ENCODE measurements at regions not wholly inside any gene's neighbourhood (a gene's known extent, or its start where the extent isn't known, plus 50 kb on each side); places are given as distances from the start of the nearest gene placed in this dataset.

- DNase-seq (no peak), ATAC-seq (no peak)
- H3K27me3 Mint-ChIP-seq, result no peaks in the 10 kb centered on the region
- no peak overlapping the region for H3K4me3 Mint-ChIP-seq
- H3K9me3 ChIP-seq (ENCODE audit: control insufficient read depth, low read length, poor library complexity, severe bottlenecking), result no peaks in the 10 kb centered on the region
- no peak overlapping the region for H3K27ac Mint-ChIP-seq
- no peaks in the 10 kb centered on the region for H3K36me3 Mint-ChIP-seq (ENCODE audit: low read depth)
- H3K4me1 Mint-ChIP-seq, result no peaks in the 10 kb centered on the region
Measured at GRCh38 chr20:16124911-16125776, 448.1 kb downstream of the KIF16B start.

DNA sequence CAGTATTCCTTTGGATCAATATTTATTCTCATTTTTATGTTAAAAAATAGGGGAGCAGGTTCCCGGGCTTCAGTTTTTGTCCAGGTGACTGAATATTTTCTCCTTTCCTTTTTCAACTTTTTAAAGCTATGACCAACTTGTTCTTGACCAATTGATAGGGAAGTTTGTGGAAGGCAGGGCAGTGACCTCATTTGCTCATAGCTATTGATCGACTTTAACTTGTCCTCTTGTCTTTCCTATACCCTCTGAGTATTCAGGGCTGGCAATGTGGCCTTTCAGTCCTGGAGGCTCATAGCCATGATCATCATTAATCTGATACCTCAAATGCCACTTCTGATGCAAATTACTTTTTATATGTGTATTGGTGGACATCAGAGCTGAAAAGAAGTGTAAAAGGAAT, 448.8 kb downstream of the KIF16B start:
- DNase-seq (no peak), ATAC-seq (no peak)
- no peaks in the 10 kb centered on the region for H3K4me1 Mint-ChIP-seq

GRCh38 chr20:16123623-16124022, 449.6 kb downstream of the KIF16B start:
- Mint-ChIP-seq H3K36me3 (ENCODE audit: low read depth) (no peaks in the 10 kb centered on the region), H3K27me3 (no peaks in the 10 kb centered on the region), H3K4me3 (no peak overlapping the region), H3K4me1 (no peaks in the 10 kb centered on the region), H3K27ac (no peak overlapping the region)
- DNase-seq (no peak), ATAC-seq (no peak)
- no peaks in the 10 kb centered on the region for H3K9me3 ChIP-seq (ENCODE audit: control insufficient read depth, low read length, poor library complexity, severe bottlenecking)

More for the DNA sequence above, 448.8 kb downstream of the KIF16B start:
- Mint-ChIP-seq H3K27ac (no peak overlapping the region), H3K4me3 (no peak overlapping the region), H3K27me3 (no peaks in the 10 kb centered on the region), H3K36me3 (ENCODE audit: low read depth) (no peaks in the 10 kb centered on the region)
- H3K9me3 ChIP-seq (ENCODE audit: control insufficient read depth, low read length, poor library complexity, severe bottlenecking), result no peaks in the 10 kb centered on the region

DNA sequence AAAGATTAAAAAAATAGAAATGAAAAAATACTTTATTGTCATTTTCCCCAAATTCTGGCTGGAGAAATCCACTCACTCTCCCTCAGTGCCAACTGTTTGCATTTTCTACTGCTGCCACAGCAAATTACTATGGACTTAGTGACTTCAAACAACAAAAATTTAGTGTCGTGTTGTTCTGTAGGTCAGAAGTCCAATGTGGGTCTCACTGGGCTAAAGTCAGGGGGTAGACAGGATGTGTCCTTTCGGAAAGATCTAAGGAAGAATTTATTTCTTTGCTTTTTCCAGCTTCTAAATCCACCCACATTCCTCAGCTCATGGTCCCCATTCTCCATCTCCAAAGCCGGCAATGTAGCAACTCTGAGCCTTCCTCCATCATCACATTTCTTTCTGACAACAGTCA, 453.3 kb downstream of the KIF16B start:
- no peak for ATAC-seq
- Mint-ChIP-seq H3K27me3 (no peaks in the 10 kb centered on the region), H3K36me3 (ENCODE audit: low read depth) (no peaks in the 10 kb centered on the region), H3K4me1 (no peaks in the 10 kb centered on the region), H3K27ac (no peak overlapping the region), H3K4me3 (no peak overlapping the region)
- H3K9me3 ChIP-seq (ENCODE audit: control insufficient read depth, low read length, poor library complexity, severe bottlenecking), result no peaks in the 10 kb centered on the region
- DNase-seq, result no peak

DNA sequence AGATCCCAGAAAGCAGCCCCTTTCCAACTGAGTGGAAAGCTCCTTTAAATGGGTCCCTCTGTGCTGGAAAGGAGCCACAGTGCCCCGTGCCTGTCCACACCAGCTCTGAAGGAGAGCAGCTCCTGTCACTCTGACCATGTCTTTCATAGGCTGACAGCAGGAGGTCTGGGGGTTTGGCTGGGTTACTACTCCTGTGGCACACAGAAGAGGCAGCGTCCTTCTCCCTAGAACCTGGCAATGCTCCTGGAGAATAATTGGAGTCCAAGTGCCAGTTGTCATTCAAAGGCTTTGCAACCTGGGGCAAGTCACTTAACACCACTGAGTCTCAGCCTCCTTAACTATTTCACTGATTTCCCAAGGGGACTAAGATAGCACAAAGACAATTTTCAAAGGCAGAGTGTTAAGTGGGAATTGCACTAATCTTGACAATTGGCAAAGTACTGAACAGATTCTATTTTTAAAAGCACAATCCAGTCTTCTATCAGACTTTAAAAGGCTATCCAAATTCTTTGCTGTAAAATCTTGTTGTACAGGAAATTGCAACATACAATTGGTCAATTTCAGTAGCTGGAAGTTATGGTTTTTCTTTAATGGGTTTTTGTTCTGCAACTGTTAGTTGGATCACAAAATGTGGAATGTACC, 457.2 kb downstream of the KIF16B start:
- no peak for ATAC-seq
- Mint-ChIP-seq H3K27me3 (no peaks in the 10 kb centered on the region), H3K27ac (no peak overlapping the region)

GRCh38 chr20:16113736-16114135, 459.5 kb downstream of the KIF16B start:
- Mint-ChIP-seq H3K4me1 (no peaks in the 10 kb centered on the region), H3K27ac (no peak overlapping the region), H3K27me3 (no peaks in the 10 kb centered on the region)

More for the DNA sequence above, 457.2 kb downstream of the KIF16B start:
- Mint-ChIP-seq H3K4me1 (no peaks in the 10 kb centered on the region), H3K4me3 (no peak overlapping the region), H3K36me3 (ENCODE audit: low read depth) (no peaks in the 10 kb centered on the region)
- H3K9me3 ChIP-seq (ENCODE audit: control insufficient read depth, low read length, poor library complexity, severe bottlenecking), result no peaks in the 10 kb centered on the region
- no peak for DNase-seq

DNA sequence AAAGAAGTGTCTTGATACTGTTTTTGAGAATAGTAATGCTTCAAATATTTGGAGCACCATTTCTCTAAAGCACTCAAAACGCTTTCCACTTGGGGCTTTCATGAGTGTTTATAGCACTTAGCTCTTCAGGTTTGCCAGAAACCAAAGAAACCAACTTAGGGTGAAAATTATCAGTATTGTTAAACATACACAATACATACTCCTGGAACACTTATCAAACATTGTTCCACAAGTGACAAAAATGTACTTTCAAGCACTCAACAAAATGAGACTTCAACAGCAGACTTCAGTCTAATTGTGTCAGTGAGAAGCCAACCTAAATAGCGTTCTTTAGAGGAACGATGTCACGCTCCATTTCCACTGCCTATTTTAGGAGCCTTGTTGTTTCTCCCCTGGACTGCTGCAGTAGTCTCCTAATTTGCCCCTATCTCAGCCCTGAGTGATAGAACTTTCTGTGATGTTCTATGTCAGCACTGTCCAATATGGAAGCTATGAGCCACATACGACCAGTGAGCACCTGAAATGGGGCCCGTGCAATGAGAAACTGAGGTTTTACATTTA, 461.3 kb downstream of the KIF16B start:
- no peak overlapping the region for H3K4me3 Mint-ChIP-seq
- no peaks in the 10 kb centered on the region for H3K27me3 Mint-ChIP-seq
- H3K27ac Mint-ChIP-seq, result no peak overlapping the region
- no peaks in the 10 kb centered on the region for H3K36me3 Mint-ChIP-seq (ENCODE audit: low read depth)
- peaks cover 3% of the 10 kb centered on the region for H3K9me3 ChIP-seq (ENCODE audit: control insufficient read depth, low read length, poor library complexity, severe bottlenecking)
- ATAC-seq (no peak), DNase-seq (no peak)
- H3K4me1 Mint-ChIP-seq, result no peaks in the 10 kb centered on the region

More at GRCh38 chr20:16113736-16114135, 459.5 kb downstream of the KIF16B start:
- DNase-seq (no peak), ATAC-seq (no peak)
- peaks cover 3% of the 10 kb centered on the region for H3K9me3 ChIP-seq (ENCODE audit: control insufficient read depth, low read length, poor library complexity, severe bottlenecking)
- Mint-ChIP-seq H3K36me3 (ENCODE audit: low read depth) (no peaks in the 10 kb centered on the region), H3K4me3 (no peak overlapping the region)

- Mint-ChIP-seq H3K4me1 (no peaks in the 10 kb centered on the region), H3K36me3 (ENCODE audit: low read depth) (no peaks in the 10 kb centered on the region), H3K4me3 (no peak overlapping the region), H3K27me3 (no peaks in the 10 kb centered on the region), H3K27ac (no peak overlapping the region)
- DNase-seq (no peak), ATAC-seq (no peak)
- peaks cover 3% of the 10 kb centered on the region for H3K9me3 ChIP-seq (ENCODE audit: control insufficient read depth, low read length, poor library complexity, severe bottlenecking)
Measured at GRCh38 chr20:16111172-16111832, 461.9 kb downstream of the KIF16B start.

- peaks cover 3% of the 10 kb centered on the region for H3K9me3 ChIP-seq (ENCODE audit: control insufficient read depth, low read length, poor library complexity, severe bottlenecking)
- no peak for ATAC-seq
- Mint-ChIP-seq H3K4me1 (no peaks in the 10 kb centered on the region), H3K27me3 (no peaks in the 10 kb centered on the region), H3K4me3 (no peak overlapping the region), H3K27ac (no peak overlapping the region), H3K36me3 (ENCODE audit: low read depth) (no peaks in the 10 kb centered on the region)
- DNase-seq, result no peak
Measured at GRCh38 chr20:16107172-16107870, 465.9 kb downstream of the KIF16B start.

DNA sequence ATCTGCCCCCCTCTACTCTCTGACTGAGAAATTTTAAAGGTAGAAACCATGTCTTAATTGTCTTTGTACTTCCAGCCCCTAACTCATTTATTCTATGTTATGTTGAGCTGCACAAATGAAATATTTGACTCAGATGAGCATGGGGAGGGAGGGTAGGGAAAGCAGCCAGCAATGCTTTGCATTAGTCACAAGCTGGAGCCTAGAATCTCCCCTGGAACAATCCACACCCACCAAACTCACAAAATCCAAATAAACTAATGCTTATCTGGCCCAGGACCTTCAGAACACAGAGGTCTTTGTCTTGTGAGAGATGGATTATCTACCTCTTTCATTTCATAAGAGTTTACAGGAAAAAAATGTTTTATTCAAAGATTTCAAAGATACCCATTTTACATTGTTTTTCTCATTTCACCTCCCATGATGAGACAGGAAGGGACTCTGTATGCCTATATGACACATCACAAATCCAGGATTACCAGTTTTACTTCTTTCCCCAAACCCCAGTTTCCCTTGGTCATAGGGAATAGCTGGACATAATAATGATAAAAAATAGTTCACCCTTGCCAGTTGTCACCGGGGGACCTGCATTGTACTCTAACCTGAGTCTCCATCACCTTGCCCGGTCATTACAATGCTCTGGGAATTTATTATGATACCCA, 466.9 kb downstream of the KIF16B start:
- Mint-ChIP-seq H3K27me3 (no peaks in the 10 kb centered on the region), H3K36me3 (ENCODE audit: low read depth) (no peaks in the 10 kb centered on the region), H3K4me1 (no peaks in the 10 kb centered on the region), H3K27ac (no peak overlapping the region), H3K4me3 (no peak overlapping the region)
- ATAC-seq, result no peak
- no peak for DNase-seq
- peaks cover 3% of the 10 kb centered on the region for H3K9me3 ChIP-seq (ENCODE audit: control insufficient read depth, low read length, poor library complexity, severe bottlenecking)

DNA sequence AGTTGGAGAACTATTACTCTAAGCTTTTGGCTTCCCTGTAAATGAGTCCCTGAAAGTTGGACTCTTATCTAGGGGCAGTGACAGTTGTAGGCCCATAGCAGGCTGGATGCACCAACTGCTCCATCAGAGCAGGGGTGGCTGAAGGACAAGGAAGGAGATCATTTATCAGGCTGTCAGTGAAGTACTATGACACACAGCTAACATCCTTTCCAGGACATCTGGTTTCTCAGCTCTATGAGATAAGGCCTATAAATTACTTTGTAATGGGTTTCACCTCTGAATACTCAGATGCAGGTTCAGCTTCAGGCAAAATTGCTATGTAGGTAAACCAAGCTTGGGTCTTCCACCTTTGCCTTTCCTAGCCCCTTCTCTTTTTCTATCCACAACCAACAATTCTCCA, 468.5 kb downstream of the KIF16B start:
- ATAC-seq (no peak), DNase-seq (no peak)
- H3K27me3 Mint-ChIP-seq, result no peaks in the 10 kb centered on the region
- H3K9me3 ChIP-seq (ENCODE audit: control insufficient read depth, low read length, poor library complexity, severe bottlenecking), result peaks cover 3% of the 10 kb centered on the region
- H3K27ac Mint-ChIP-seq, result no peak overlapping the region
- no peaks in the 10 kb centered on the region for H3K36me3 Mint-ChIP-seq (ENCODE audit: low read depth)
- H3K4me3 Mint-ChIP-seq, result no peak overlapping the region
- no peaks in the 10 kb centered on the region for H3K4me1 Mint-ChIP-seq

Data from T-helper 17 cell (primary cell).